Cardiac muscle cell (in vitro differentiated cells and primary cell): ENCODE measurements at regions not wholly inside any gene's neighbourhood (a gene's known extent, or its start where the extent isn't known, plus 50 kb on each side); places are given as distances from the start of the nearest gene placed in this dataset.
A peak's percentile ranks its signal among the peaks of the same experiment; 100 is the strongest.

Experiments
- DNase-seq, 2 donors: peaks; one replicate each; pipeline versions ENCODE4 v3.0.0 to v3.0.0-alpha.2; 2010 to 2017; ENCODE audit warnings: low read depth in 1 of 2, low spot score in 1 of 2
- H3K27ac ChIP-seq: fragments of 200-600 bp; sonication (generic); 2 replicates; pipeline ENCODE4 v1.5.1; 2016
- H3K27me3 ChIP-seq: fragments of 200-600 bp; sonication (generic); 2 replicates; pipeline ENCODE4 v1.6.0; 2016; ENCODE audit warnings: control low read depth
- H3K36me3 ChIP-seq: fragments of 200-600 bp; sonication (generic); 2 replicates; pipeline ENCODE4 v1.5.1; 2016; ENCODE audit warnings: control low read depth
- H3K4me1 ChIP-seq: fragments of 200-600 bp; sonication (generic); 2 replicates; pipeline ENCODE4 v1.8.1; 2017; ENCODE audit warnings: low read depth, mild to moderate bottlenecking, mixed run types
- H3K4me3 ChIP-seq: fragments of 200-600 bp; sonication (generic); 2 replicates; pipeline ENCODE4 v1.5.1; 2016; ENCODE audit warnings: mild to moderate bottlenecking
- H3K9me3 ChIP-seq: fragments of 200-600 bp; sonication (generic); 2 replicates; pipeline ENCODE4 v1.5.1; 2017; ENCODE audit warnings: low read depth, mild to moderate bottlenecking, control low read depth
- CTCF ChIP-seq: IDR thresholded peaks from 2 replicates; pipeline ENCODE4 v1.5.1; 2012; ENCODE audit warnings: low read depth, mild to moderate bottlenecking, low read length

DNA sequence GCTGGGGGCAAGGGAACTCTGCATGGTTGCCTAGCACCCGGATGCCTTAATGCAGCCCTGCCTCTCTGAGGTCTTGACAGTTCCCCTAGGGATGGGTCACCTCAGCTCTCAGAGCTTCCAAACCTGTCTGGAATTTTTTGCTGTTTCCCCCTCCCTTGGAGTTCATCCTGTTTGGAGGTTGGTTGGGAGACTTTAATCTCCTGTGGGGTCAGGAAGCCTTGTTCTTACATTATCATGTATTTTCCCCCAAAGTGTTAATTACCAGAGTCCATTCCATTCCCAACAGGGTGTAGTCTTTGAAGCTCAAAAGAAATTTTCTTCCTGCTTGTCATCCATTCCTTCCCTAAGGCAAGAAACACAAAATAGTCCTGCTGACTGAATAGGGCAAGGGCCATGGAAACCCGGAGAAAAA is 150.3 kb upstream of the SPRY4 start:
- Histone ChIP-seq H3K4me3 (no peak overlapping the region), H3K9me3 (no peaks in the 10 kb centered on the region), H3K27ac (no peak overlapping the region), H3K36me3 (no peaks in the 10 kb centered on the region), H3K27me3 (no peaks in the 10 kb centered on the region), H3K4me1 (no peaks in the 10 kb centered on the region)
- no peak for TF ChIP-seq CTCF
- no peak for DNase-seq

DNA sequence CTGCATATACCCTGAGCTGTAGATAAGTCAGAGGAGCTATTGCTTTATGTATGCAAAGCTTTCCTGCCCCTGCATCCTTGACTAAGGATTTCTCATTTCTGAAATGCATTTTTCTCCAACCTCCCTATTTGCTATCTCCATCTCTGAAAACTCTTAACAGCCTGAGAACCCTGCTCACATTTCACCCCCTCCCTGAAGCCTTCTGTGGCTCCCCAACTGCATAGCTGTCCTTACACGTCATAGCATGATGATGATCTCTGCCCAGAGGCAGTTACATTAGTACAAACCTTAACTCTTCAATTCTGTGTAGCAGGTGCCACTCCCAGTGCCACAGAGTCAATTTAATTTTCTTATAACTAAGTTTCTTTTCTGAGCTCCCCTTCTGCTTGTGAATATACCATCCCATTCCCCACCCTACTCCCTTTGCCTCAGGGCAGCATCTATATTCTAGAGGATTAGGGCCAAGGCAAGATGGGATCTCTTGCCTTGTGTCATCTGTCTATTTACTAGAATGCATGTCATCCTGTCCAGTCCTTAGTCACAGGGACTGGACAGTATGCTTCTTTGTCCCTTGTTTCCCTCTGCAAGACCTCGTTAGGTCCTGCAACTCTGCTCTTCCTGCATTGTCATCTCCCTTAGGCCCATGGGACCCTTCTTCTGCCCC is 149.7 kb upstream of the SPRY4 start:
- no peak overlapping the region for H3K27ac ChIP-seq
- no peaks in the 10 kb centered on the region for H3K9me3 ChIP-seq
- no peak for DNase-seq
- no peaks in the 10 kb centered on the region for H3K36me3 ChIP-seq
- no peaks in the 10 kb centered on the region for H3K27me3 ChIP-seq
- H3K4me1 ChIP-seq: no peaks in the 10 kb centered on the region
- H3K4me3 ChIP-seq: no peak overlapping the region
- no peak for TF ChIP-seq CTCF

- Histone ChIP-seq H3K27me3 (no peaks in the 10 kb centered on the region), H3K36me3 (no peaks in the 10 kb centered on the region), H3K4me1 (no peaks in the 10 kb centered on the region), H3K4me3 (no peak overlapping the region), H3K9me3 (no peaks in the 10 kb centered on the region), H3K27ac (no peak overlapping the region)
- TF ChIP-seq CTCF: no peak
- DNase-seq: no peak
These were observed 148.2 kb upstream of the SPRY4 start for GRCh38 chr5:142473038-142473437.

GRCh38 chr5:142472306-142472951 is 147.6 kb upstream of the SPRY4 start:
- no peak for TF ChIP-seq CTCF
- no peak overlapping the region for H3K4me3 ChIP-seq
- H3K27ac ChIP-seq: no peak overlapping the region
- H3K9me3 ChIP-seq: no peaks in the 10 kb centered on the region
- peak in 1 of 2 donors; percentile 77 for DNase-seq
- no peaks in the 10 kb centered on the region for H3K4me1 ChIP-seq
- H3K27me3 ChIP-seq: no peaks in the 10 kb centered on the region
- H3K36me3 ChIP-seq: no peaks in the 10 kb centered on the region

DNA sequence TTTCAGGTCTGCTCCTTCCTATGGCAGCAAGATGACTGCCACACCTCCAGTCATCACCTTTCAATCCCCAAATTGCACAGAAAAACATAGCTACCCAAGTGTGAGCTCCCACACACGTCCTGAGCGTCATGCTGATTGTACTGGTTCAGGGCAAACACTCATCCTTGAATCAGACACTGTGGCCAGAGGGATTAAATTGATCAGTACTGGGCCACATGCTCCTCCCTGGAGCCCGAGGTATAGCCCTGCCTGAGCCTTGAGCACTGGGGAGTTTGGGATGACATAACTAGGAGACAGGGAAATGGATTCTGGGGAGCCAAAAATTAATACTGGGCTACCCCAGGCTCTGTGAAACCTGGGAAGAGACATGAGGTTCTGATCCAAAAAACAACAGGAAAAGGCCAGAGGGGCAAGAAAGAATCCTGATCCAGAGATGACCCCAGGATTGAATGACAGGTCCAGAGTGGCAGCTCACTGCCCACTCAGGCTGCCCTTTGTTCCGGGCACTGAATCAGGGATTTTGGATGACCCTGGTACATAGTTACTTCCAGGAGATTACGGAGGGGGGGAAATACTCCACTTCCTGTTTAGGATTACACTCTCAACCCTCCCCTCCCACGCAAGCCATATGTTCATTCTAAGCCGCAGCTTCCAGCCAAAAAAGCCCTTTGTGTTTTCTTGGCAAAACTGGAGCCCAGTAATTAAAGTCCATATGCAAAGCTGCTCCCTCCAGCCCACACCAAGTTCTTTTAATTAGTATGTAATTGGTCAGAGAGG is 141.6 kb upstream of the SPRY4 start:
- Histone ChIP-seq H3K27ac (no peak overlapping the region), H3K9me3 (no peaks in the 10 kb centered on the region), H3K36me3 (no peaks in the 10 kb centered on the region), H3K27me3 (no peaks in the 10 kb centered on the region), H3K4me1 (no peaks in the 10 kb centered on the region), H3K4me3 (no peak overlapping the region)
- DNase-seq: peak in 1 of 2 donors; percentile 83
- no peak for TF ChIP-seq CTCF
